ENCODE measurements at regions not wholly inside any gene's neighbourhood (a gene's known extent, or its start where the extent isn't known, plus 50 kb on each side); places are given as distances from the start of the nearest gene placed in this dataset.

- DNase-seq = no peak
These were observed 72.3 kb upstream of the BTN3A2 start for GRCh38 chr6:26292709-26293108.

DNA sequence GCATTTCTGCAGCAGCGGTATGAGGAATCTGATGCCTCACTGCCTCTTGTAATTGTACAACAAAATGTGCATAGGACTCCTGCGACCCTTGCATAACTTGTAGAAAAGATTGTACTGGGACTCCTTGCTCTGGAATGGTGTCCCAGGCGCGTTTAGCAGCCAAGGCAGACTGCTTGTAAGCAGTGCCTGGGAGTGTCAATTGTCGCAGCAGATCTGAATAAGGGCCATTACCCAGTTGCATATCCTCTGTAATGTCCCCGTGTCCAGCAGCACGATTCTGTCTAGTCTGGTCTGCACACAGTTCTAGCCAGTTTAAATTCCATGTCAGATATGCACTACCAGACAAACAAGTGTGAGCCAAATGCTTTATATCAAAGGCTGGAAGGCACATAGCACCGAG is 70.7 kb upstream of the BTN3A2 start:
- DNase-seq = no peak

DNA sequence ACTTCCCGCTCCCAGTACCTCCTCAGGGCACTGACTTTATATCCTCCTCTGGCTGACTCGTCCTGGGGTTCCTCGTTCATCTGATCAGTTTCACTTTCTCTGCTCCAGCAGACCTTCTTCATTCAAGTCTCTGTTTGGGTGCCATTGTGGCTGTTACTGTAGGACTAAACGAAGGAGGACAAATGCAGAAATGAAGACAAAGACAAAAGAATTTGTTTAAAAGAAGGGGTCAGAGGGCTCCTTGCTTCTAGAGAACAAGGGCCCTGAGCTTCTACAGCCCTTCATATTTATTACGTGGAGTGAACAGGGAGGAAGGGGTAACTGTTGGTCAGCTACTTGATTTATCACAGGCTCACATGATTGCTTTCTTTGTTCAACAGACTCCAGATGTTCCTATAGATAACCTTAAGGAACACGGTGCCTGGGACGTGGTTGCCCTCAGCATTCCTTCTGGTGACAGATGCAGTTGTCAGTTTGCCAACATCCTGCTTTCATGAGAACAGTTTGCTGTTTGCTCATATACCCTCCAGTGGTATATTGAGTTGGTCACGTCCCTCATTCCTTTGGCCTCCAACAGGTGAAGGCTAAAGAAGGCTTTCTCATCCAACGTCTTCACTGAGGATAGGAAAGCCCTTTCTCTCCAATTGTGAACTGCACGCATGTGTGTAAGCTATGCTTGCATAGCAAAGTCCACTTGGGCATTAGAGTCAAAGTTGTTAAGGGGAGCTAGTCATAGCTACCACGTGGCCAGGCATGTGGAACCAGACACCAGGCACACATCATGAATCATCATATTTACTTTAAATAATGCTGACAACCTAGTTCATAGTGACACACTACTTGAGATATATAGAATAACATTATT is 69.1 kb upstream of the BTN3A2 start:
- DNase-seq = no peak

DNA sequence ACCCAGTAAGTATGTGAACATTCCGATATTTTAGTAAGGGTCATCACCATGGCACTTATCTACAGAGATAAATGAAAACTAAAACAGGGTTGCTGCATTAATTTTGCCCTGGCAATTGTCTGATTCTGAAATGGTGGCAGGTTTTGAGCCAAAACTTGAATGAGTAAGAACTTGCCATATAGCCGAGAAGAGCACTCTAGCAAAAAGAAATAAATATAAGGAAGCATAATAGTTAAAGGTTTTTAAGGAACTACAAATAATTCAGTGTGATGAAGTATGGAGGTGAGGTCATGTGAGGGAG is 68.5 kb upstream of the BTN3A2 start:
- no peak for DNase-seq

- DNase-seq = no peak
These were observed 67.9 kb upstream of the BTN3A2 start for GRCh38 chr6:26296857-26297648.

DNA sequence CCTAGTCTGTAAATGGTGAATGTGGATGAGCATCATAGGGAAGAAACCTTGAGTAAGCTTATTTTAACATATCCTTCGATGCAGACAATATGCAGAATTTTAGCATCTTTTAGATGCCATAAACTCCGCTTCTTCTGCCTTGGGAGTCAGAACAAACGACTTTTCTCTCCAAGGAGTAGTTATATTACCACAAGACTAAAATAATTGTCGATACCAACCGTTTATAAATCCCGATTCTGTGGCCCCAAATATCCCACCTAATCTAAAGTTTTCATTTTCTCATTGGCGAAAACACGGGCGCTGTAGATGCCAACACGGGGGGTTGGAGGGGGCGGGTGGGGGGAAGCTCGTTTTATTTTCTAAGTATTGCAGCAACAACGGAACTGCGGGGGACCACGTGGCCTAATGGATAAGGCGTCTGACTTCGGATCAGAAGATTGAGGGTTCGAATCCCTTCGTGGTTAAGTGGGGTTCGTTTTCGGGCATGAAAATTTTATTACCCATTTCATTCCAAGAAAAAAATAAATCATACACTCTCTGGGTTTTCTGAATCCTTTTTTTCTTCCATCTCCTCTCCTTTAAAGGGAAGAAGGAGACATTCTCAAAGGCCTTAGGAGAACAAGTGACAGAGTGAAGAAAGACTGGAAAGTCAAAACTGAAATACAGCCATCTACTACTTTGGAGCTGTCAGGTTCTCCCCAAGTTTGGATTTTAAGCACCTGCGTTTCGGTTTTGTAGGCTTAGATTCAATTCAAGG is 65.5 kb upstream of the BTN3A2 start:
- DNase-seq = no peak

DNA sequence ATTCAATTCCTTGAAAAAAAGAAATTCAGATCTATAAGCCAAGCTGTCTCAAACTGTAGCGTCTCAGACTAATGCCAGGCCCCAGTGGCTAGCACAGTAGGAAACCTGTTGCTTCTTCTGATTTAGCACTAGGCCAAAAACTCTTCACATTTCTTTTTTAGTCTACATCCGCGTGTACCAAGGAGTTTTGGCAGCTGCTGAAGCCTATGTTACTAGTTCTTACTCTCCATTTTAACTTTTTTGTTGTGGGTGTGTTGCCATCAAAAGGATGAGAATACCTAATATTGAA is 65.0 kb upstream of the BTN3A2 start:
- DNase-seq = no peak

DNA sequence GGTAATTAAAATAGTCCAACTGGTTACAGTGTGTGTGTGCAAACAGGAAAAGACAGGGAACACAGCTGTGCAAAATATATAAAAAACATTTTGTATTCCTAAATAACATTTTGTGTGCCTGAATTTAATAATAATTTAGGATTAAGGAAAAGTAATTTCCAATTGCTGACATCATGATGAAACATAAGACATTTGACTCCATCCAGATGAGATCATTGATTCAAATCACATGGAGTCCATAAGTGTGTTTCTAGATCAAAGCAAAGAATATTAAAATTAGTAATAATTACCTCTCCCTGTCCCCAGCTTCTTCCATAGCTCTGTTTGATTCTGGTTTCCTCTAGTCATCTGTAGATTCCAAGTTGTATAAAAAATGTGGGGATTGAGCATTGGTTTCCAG is 64.6 kb upstream of the BTN3A2 start:
- no peak for DNase-seq

GRCh38 chr6:26300828-26301227 is 64.2 kb upstream of the BTN3A2 start:
- no peak for DNase-seq

GRCh38 chr6:26301638-26302037 is 63.4 kb upstream of the BTN3A2 start:
- DNase-seq = no peak

DNA sequence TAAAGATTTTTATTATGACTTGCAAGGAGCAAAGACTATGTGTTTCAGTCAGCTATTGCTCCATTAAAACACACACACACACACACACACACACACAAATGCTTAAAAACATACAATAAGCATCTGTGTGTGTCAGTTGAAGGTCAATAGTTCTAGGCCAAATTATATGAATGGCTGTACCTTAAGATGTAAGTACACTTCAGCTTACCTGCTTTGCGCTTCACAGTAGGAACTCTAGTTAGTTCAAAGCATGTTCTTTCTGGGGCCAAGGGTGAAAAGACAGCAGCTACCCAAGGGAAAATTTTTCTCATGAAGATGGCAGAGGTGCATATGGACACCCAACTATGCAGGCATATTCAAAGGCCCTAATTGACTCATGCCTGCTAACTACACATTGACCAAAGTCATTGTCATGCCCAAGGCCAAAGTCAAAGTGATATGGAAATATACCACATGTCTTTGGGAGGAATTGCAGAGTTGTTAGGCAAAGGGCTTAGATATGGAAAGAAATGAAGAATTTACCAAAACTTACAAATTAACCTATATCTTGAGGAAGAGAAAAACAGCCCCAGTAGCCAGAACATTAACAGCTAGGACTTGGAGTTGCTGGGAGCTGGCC is 61.9 kb upstream of the BTN3A2 start:
- DNase-seq = no peak

- no peak for DNase-seq
These were observed 60.7 kb upstream of the BTN3A2 start for GRCh38 chr6:26304213-26304796.

DNA sequence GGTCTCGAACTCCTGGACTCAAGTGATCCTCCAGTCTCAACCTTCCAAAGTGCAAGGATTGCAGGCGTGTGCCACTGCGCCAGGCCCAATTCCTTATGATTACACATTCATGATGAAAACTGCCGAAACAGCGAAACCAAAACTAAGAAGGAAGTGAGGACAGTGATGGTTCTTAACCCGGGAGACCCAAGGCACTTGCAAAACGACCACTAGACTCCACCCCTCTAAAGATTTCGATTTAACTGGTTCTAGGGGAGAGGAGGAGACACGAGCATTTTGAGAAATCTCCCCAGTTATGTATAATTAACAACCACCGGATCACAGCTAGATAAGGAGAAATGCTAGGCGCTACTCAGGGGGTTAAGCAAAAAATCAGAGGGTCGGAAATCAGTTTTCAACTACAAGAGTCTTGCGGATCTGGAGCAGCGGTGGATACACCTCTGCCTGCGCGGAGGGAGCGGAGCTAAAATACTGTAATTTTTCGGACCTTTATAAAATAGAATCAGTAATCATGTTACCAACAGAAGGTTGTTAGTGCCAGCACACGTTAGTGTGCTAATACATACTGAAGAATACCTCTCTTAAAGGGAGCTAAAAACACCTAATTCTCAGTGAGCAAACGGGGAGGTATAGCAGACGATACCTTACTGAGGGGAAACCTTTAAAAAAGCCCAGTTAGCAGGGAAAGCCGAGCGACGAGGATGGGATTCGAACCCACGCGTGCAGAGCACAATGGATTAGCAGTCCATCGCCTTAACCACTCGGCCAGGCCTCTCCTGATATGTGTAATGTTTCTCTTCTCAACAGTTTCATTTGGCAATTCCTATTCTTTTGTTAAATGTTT is 60.0 kb upstream of the BTN3A2 start:
- peak; percentile 69 to 71 for DNase-seq

- no peak for DNase-seq
These were observed 59.4 kb upstream of the BTN3A2 start for GRCh38 chr6:26305641-26305969.

- DNase-seq = no peak
These were observed 58.8 kb upstream of the BTN3A2 start for GRCh38 chr6:26306232-26306631.

DNA sequence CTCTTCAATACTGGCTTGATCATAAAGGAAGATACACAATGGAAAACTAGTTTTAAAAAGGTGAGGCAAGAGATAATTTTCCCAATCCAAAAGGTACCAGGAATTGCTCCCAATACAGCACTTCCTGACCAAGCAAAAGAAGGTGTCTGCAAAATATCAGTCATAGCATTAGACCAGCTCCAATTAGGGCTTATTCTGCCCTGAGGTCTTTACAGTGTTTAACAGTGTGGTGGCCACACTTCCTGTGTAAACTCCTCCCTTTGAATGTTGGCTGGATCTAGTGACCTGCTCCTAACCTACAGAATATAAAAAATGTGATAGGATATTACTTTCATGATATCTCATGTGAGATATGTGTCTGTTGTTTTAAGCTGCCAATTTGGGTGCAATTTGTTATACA is 57.1 kb upstream of the BTN3A2 start:
- DNase-seq = no peak

DNA sequence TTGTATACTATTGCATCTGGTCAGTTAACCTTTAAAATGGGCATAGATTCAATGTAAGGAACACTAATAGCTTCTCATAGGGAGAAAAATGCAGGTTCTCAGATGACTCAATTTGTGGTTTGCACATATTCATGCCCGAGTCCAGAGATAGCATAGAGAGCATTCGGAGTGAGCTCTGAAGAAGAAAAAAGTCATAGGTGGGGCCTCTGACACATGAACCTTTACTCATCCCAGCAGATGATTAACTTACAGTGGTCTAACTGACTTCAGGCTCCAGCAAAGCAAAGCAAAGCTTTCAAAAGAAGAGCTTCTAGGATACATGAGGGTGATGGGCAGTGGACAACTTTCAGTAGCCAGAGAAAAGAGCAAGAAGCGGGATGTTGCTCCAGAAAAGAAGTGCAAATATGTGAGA is 55.3 kb upstream of the BTN3A2 start:
- DNase-seq = no peak

DNA sequence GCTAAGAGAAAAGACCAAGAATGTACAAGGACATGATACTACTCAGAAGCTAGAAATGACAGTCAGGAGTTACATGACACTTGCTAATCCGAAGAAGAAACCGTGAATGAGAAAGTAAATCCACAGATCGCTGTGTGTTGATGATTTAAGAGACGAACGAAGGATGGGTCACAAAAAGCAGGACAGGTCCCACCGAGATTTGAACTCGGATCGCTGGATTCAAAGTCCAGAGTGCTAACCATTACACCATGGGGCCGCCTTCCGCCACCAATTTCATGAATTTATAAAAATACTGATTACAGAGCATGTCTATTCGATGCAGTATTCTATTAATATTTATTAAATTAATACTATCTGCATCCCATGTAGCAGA is 54.0 kb upstream of the BTN3A2 start:
- DNase-seq = no peak

DNA sequence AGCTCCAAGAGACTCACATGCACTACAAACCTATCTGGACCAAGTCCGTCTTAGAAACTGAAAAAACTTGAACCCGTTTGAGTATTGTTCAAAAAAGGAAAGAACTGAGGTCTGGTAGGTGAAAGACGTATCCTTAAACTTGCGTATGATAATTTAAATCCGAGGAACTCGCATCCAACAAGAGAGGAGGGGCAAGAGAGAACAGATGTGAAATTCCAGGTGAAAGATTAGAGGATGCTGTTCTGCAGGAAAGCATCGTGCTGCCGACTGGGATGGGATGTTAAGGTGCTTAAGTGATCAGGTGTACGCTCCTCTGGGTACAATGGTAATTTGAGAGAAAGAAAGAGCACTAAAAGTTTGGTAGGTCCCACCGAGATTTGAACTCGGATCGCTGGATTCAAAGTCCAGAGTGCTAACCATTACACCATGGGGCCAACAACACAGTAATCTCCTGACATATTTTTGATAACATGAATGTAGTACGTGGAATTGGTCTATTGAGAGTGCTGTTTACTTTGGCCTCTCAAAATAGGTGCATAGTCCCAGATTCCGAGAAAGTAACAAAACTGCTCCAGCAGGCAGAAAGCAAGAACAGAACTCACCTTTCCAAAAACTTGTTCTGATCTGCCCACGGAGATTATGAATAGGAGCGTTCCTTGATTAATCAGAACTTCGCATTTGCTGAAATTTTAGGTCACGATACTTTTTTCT is 53.5 kb upstream of the BTN3A2 start:
- peak in 1 of 2 experiments; percentile 39 for DNase-seq

DNA sequence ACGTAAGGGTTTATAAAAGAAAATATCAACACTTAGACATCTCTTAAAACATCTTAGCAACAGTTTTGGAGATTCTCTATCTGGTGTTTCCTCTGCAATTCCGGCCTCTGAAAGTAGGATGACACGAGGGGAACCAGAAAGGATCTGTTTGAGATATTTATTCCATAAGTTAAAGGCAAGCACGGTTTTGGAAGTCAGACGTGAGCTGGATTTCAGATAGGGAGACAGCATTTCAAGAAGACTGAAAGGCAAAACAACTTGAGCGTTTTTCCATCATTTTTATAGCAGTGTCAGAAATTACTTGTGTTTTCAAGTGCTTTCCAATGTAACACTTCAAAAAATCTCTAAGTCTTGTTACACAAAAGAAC is 52.9 kb upstream of the BTN3A2 start:
- no peak for DNase-seq

DNA sequence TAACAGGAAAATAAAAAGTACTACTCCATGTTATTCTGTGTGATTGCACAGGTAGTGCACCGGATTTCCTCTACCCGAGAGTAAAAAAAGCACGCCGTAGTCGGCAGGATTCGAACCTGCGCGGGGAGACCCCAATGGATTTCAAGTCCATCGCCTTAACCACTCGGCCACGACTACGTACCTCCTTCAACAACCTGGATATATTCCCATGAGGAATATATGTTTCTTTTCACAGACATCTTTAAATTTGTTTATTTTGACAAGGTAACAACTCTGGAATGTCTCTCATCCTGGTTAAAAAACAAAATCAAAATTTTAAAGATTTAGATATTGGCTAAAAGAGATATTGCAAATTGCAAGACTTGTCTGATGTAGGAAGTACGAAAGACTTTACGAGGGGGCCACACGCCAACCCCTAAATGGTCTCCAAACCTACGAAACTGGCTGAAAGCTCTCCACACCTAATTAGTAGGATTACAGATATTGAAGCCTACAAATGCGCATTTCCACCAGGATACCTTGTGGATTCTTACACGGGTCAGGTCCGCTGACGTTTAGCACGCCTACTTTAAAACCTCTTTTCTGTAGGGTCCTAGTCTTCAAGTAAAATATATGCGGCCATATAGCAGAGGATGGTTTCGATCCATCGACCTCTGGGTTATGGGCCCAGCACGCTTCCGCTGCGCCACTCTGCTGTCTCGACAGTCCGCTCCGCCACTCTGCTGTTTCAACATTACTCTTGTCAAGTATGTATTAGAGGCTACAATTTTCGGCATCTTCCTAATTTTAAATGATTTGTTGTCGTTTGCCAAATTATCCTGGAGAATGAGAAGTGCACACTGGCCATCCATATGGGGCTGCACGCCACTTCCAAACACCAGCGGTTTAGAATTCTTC is 52.2 kb upstream of the BTN3A2 start:
- peak; percentile 75 to 80 for DNase-seq

Data from activated CD4-positive, alpha-beta T cell treated with anti-CD3 and anti-CD28 coated beads, Interleukin-2, amount 50 U/mL, for 4 hours (primary cell).